ENCODE measurements at regions not wholly inside any gene's neighbourhood (a gene's known extent, or its start where the extent isn't known, plus 50 kb on each side); places are given as distances from the start of the nearest gene placed in this dataset.

GRCh38 chr5:155886311-155887031, 440.5 kb upstream of the SGCD start:
- DNase-seq (ENCODE audit: low read depth in 3 of 3, low spot score in 2 of 3) = no peak

DNA sequence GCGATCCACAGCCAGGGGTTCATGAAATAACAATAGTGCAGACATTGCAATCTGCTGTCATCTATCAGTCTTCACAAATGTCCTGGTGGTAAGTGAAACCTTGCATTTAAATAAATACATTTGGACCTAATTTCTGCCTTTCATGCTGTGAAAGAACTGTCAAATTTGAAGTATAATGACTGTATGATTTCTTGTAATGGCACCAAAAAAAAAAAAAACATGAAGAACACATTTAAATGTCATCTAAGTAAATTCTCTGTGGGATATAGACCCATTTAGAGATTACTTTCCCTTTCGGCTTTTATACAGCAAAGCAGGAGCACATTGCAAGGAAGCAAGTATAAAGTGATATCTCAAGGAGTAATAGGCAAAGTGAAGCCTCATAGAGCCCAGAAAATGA, 431.5 kb upstream of the SGCD start:
- DNase-seq (ENCODE audit: low read depth in 3 of 3, low spot score in 2 of 3) = no peak

GRCh38 chr5:155897761-155898160, 429.2 kb upstream of the SGCD start:
- DNase-seq (ENCODE audit: low read depth in 3 of 3, low spot score in 2 of 3) = no peak

DNA sequence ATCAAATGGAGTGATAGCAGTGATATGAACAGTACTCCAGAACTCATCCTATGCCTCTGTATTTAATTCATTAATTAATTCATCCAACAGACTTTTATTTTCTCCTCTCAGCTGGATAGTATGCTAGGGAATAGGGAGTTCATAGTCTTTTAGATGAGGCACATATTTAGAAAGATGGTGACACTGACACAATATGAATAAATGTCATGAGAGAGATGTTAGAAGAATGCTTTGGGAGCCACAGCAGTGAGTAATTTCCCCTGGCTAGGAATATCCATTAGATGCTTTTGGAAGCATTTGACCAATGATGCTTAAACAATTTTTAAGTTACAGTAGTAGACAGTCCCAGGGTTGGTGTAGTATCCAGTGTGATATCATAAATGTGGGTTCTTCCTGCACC, 428.7 kb upstream of the SGCD start:
- DNase-seq (ENCODE audit: low read depth in 3 of 3, low spot score in 2 of 3) = no peak

GRCh38 chr5:155903791-155904190, 423.2 kb upstream of the SGCD start:
- DNase-seq (ENCODE audit: low read depth in 3 of 3, low spot score in 2 of 3) = no peak

DNA sequence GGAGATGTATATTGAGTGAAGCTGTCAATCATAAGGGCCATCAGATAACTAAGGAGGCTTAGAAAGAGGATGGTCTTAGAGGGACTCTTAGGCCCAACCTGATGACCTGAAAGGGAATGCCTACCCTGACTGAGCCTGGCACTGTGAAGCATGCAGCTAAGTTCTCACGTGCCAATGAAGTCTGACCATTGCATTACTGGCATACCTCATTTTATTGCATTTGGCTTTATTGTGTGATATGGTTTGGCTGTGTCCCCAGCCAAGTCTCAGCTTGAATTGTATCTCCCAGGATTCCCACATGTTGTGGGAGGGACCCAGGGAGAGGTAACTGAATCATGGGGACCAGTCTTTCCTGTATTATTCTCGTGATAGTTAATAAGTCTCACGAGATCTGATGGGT, 421.6 kb upstream of the SGCD start:
- DNase-seq (ENCODE audit: low read depth in 3 of 3, low spot score in 2 of 3) = no peak

GRCh38 chr5:155906046-155906445, 420.9 kb upstream of the SGCD start:
- DNase-seq (ENCODE audit: low read depth in 3 of 3, low spot score in 2 of 3) = no peak

- no peak for DNase-seq (ENCODE audit: low read depth in 3 of 3, low spot score in 2 of 3)
Observed at GRCh38 chr5:155908543-155908942, 418.4 kb upstream of the SGCD start.

- DNase-seq (ENCODE audit: low read depth in 3 of 3, low spot score in 2 of 3) = no peak
Observed at GRCh38 chr5:155912291-155912690, 414.7 kb upstream of the SGCD start.

- DNase-seq (ENCODE audit: low read depth in 3 of 3, low spot score in 2 of 3) = no peak
Observed at GRCh38 chr5:155914766-155915165, 412.2 kb upstream of the SGCD start.

GRCh38 chr5:155915601-155916000, 411.4 kb upstream of the SGCD start:
- DNase-seq (ENCODE audit: low read depth in 3 of 3, low spot score in 2 of 3) = no peak

GRCh38 chr5:155919126-155919525, 407.8 kb upstream of the SGCD start:
- no peak for DNase-seq (ENCODE audit: low read depth in 3 of 3, low spot score in 2 of 3)

GRCh38 chr5:155919725-155920124, 407.2 kb upstream of the SGCD start:
- DNase-seq (ENCODE audit: low read depth in 3 of 3, low spot score in 2 of 3) = no peak

- DNase-seq (ENCODE audit: low read depth in 3 of 3, low spot score in 2 of 3) = no peak
Observed at GRCh38 chr5:155921621-155922020, 405.3 kb upstream of the SGCD start.

DNA sequence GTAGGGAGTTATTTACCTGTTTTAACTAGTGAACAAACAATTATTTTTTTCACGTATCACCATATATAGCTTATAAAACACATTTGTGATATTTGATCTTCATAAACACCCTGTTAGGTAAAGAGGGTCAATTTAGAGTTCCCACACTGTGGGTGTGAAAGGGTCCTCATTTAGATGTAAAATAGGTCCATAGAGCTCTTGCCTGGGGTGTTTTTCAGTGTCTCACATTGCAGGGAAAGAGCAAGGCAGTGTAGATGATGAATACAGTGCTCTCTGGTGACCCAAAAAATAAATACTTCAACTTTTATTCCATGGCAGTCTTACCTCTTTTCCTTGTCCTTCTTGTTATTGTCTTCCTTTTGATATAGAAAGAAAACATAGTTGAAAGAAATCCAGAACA, 403.2 kb upstream of the SGCD start:
- DNase-seq (ENCODE audit: low read depth in 3 of 3, low spot score in 2 of 3) = no peak

DNA sequence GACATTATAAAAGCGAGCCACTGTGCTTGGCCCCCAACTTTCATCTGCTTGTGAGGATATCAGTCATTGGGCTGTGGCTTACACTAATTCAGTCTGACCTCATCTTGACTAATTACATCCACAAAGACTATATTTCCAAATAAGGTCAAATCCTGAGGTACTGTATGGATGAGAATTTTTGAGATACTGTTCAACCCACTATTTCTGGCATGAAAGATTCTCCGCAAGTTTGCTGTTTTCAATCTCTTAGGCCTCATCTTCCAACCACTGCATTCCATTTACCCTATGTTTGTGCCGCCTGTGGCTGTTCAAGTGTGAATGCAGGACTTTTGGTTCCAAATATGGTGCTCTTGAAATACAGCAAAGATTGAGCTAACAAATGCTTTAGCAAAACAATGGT, 400.9 kb upstream of the SGCD start:
- DNase-seq (ENCODE audit: low read depth in 3 of 3, low spot score in 2 of 3) = no peak

DNA sequence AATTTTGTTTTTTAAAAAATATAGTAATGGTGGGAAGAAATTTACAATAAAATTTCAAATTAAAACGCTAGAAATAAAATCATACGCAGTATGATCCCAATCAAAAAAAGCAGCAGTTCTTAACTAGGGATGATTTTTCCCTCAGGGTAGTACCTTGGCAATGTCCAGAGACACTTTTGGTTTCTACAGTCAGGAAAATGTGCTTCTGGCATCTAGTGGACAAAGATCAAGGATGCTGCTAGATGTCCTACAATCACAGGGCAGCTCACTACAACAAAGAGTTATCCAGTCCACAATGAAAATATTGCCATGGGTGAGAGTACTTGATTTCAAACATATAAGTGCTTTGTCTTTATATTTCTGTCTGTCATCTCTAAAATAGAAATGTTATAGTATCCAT, 400.2 kb upstream of the SGCD start:
- DNase-seq (ENCODE audit: low read depth in 3 of 3, low spot score in 2 of 3) = no peak

DNA sequence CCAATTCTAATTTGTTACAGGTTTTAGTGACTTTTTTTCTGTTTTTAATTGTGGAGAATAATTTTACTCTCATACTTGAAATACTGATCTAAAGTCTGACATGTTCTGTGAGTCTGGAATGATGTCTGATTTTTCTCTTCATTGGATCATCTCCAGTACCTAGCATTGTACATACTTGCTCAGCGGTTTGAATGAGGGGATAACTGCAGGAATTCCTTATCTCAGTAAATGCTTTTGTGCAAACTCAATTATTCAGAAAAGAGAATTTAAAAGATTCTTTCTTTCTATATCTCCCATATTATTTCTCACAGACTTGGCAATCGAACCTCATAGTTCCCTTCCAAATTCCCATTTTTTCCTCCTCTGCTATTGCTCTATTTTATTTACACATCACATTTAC, 397.9 kb upstream of the SGCD start:
- DNase-seq (ENCODE audit: low read depth in 3 of 3, low spot score in 2 of 3) = no peak

GRCh38 chr5:155934964-155935363, 392.0 kb upstream of the SGCD start:
- DNase-seq (ENCODE audit: low read depth in 3 of 3, low spot score in 2 of 3) = no peak

- DNase-seq (ENCODE audit: low read depth in 3 of 3, low spot score in 2 of 3) = no peak
Observed at GRCh38 chr5:155935723-155936122, 391.2 kb upstream of the SGCD start.

- DNase-seq (ENCODE audit: low read depth in 3 of 3, low spot score in 2 of 3) = no peak
Observed at GRCh38 chr5:155936520-155937406, 390.2 kb upstream of the SGCD start.

DNA sequence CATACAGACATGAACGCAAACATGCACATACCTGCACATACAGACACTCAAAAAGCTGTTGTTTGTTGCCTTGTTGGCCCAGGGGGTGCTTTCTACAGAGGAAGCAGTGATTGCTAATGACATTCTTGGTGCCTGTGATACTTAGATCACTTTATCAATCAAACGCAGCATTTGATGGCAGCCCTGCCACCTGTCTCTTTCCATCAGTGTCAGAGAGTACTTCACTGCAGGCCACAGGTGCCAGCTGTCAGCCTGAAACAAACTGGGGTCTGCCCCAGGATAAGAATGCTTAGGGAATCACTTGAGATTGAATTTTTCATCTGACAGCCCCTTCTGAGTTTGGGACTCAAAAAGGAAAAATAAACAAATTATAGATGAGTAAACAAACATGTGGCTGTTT, 388.9 kb upstream of the SGCD start:
- DNase-seq (ENCODE audit: low read depth in 3 of 3, low spot score in 2 of 3) = no peak

Measured in right renal cortex interstitium (tissue), 3 donors.